HUES64 (cell line): ENCODE measurements at regions not wholly inside any gene's neighbourhood (a gene's known extent, or its start where the extent isn't known, plus 50 kb on each side); places are given as distances from the start of the nearest gene placed in this dataset.

Experiments
- H3K27ac ChIP-seq: 2 replicates; pipeline ENCODE4 v1.7.0; 2013; ENCODE audit warnings: low read depth, low read length, inconsistent platforms
- H3K27me3 ChIP-seq: 2 replicates; pipeline ENCODE4 v1.6.1; 2013; ENCODE audit warnings: mild to moderate bottlenecking, low read length; ENCODE audit not compliant: insufficient read depth
- H3K36me3 ChIP-seq: 2 replicates; pipeline ENCODE4 v1.6.1; 2013; ENCODE audit warnings: mild to moderate bottlenecking, low read length; ENCODE audit not compliant: insufficient read depth
- H3K4me1 ChIP-seq: 2 replicates; pipeline ENCODE4 v1.6.1; 2013; ENCODE audit warnings: mild to moderate bottlenecking, low read length, moderate library complexity; ENCODE audit not compliant: insufficient read depth
- H3K4me3 ChIP-seq: 2 replicates; pipeline ENCODE4 v1.5.1; 2013; ENCODE audit warnings: mild to moderate bottlenecking, low read length, moderate library complexity
- H3K9ac ChIP-seq: 2 replicates; pipeline ENCODE4 v1.6.1; 2013; ENCODE audit warnings: mild to moderate bottlenecking, low read depth, low read length
- H3K9me3 ChIP-seq: 2 replicates; pipeline ENCODE4 v1.6.1; 2013; ENCODE audit warnings: low read depth, low read length; ENCODE audit not compliant: insufficient read depth
- WGBS: fragments of 150-250, 120-280 bp; methylation state at CpG from one replicate; pipeline ENCODE4 v1.1.7; 2013; ENCODE audit warnings: missing lambda C conversion rate; 5-methylcytosine and 5-hydroxymethylcytosine counted together

DNA sequence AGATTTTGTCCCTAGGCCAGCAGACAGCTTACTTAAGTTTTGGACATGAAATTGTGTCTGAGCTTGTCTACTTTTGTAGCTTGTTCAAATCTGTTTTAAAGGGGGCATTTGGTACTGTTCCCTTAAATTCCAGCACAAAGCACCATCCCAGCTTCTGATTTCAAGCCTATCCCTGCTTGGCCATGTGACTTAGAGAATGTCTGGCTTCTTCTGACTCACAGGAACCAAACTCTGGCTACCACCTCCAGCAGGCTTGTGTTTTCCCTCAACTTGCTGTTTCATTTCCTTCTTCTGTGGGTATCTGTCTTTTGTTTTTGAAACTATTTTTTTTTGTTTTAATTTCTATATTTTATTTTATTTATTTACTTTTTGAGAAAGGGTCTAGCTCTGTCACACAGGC, 97.9 kb upstream of the FZD8 start:
- no peak overlapping the region for H3K4me3 ChIP-seq
- H3K9ac ChIP-seq = no peak overlapping the region
- no peaks in the 10 kb centered on the region for H3K27me3 ChIP-seq
- no peaks in the 10 kb centered on the region for H3K36me3 ChIP-seq
- no peak overlapping the region for H3K27ac ChIP-seq
- H3K9me3 ChIP-seq = no peaks in the 10 kb centered on the region
- no peaks in the 10 kb centered on the region for H3K4me1 ChIP-seq

DNA sequence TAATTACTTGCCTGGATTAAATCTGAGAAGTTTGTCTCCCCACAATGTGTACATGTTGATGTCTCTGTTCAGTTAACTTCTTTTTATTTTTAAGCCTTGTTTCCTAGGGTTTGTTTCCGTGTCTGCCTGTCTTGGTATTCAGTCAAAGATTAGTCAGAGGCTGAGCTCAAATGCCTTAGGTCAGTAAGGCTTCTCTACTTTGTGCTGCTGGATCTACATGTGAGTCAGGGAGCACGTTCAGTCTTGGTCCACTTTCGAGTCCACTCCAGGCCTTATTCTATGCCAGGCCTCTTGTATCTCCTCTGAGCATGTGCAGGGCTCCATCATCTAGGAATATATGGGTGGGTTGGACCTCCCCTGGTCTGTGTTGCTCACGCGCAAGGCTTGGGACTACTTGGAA, 93.3 kb upstream of the FZD8 start:
- Histone ChIP-seq H3K4me3 (no peak overlapping the region), H3K9ac (no peak overlapping the region), H3K27me3 (no peaks in the 10 kb centered on the region), H3K4me1 (no peaks in the 10 kb centered on the region), H3K36me3 (no peaks in the 10 kb centered on the region), H3K27ac (no peak overlapping the region), H3K9me3 (no peaks in the 10 kb centered on the region)
- 92% methylated on average over 5 of the region's 5 CpGs for WGBS

DNA sequence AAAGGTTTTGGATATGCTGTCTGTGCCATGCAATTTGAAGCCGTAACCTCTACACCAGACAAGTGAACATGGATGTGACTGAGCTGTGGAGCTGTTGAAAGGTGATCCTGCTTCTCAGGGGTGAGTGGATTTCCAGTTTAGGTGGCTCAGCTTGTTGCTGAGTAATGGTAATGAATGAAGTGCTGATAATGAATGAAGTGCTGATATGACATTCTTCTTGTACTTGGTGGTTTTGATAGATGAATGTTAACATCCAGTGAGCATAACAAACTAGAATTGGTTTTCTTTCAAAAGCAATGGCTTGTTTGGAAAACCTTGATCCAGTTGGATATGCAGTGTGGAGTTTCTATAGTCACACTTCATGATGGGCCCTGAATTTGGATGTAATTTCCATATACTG, 89.7 kb upstream of the FZD8 start:
- Histone ChIP-seq H3K27me3 (no peaks in the 10 kb centered on the region), H3K9me3 (no peaks in the 10 kb centered on the region), H3K9ac (no peak overlapping the region), H3K27ac (no peak overlapping the region), H3K4me3 (no peak overlapping the region), H3K4me1 (no peaks in the 10 kb centered on the region), H3K36me3 (no peaks in the 10 kb centered on the region)
- WGBS = 92% methylated on average over 1 of the region's 1 CpG

DNA sequence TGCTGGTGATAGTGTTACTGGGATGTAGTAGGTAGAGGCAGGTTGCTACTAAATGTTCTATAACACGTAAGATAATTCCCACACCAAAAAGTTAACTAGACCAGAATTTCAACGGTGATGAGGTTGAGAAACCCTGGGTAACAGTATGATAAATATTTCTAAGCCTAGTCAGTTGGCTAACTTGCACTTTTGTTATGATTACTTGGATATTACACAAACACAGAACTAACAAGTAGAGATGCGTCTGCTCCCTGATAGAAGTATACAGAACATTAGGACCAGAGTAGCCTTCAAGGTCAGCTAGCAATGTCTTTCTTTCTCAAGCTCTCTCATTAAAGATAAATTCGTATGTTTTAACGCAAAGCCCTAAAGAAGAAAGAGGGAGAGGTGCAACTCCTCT, 86.2 kb upstream of the FZD8 start:
- Histone ChIP-seq H3K9me3 (no peaks in the 10 kb centered on the region), H3K36me3 (no peaks in the 10 kb centered on the region), H3K4me1 (no peaks in the 10 kb centered on the region), H3K4me3 (no peak overlapping the region), H3K27me3 (no peaks in the 10 kb centered on the region), H3K27ac (no peak overlapping the region), H3K9ac (no peak overlapping the region)
- WGBS = 94% methylated on average over 3 of the region's 5 CpGs

GRCh38 chr10:35726846-35727245, 84.8 kb upstream of the FZD8 start:
- 96% methylated on average over 2 of the region's 2 CpGs for WGBS
- H3K36me3 ChIP-seq = no peaks in the 10 kb centered on the region
- H3K27ac ChIP-seq = no peak overlapping the region
- no peaks in the 10 kb centered on the region for H3K4me1 ChIP-seq
- H3K9ac ChIP-seq = no peak overlapping the region
- H3K4me3 ChIP-seq = no peak overlapping the region
- no peaks in the 10 kb centered on the region for H3K9me3 ChIP-seq
- no peaks in the 10 kb centered on the region for H3K27me3 ChIP-seq

- 96% methylated on average over 5 of the region's 5 CpGs for WGBS
Measured at GRCh38 chr10:35723992-35724391, 81.9 kb upstream of the FZD8 start.

DNA sequence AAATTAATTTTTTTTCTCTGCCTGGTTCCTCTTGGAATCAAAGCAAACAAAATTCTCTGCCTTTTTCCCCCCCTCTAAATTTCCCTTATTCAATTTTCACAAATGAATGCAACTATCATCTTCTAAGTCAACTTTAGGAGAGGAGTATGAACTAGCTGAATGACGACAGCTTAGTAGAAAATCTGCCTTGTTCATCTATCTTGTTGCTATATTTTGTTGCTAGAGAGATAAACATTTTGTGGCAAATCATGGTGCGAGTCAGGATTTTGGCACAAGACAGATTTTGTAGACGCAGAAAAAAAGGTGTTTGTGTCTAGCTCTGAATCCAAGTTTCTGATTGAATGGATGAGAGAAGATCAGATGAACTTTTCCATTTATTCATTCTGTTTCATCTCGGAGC, 81.0 kb upstream of the FZD8 start:
- WGBS = 91% methylated on average over 4 of the region's 4 CpGs
- H3K27ac ChIP-seq = no peak overlapping the region
- no peaks in the 10 kb centered on the region for H3K9me3 ChIP-seq
- no peaks in the 10 kb centered on the region for H3K4me1 ChIP-seq
- no peaks in the 10 kb centered on the region for H3K36me3 ChIP-seq
- no peak overlapping the region for H3K9ac ChIP-seq
- H3K27me3 ChIP-seq = no peaks in the 10 kb centered on the region
- H3K4me3 ChIP-seq = no peak overlapping the region

More at GRCh38 chr10:35723992-35724391, 81.9 kb upstream of the FZD8 start:
- Histone ChIP-seq H3K27ac (no peak overlapping the region), H3K27me3 (no peaks in the 10 kb centered on the region), H3K9ac (no peak overlapping the region), H3K9me3 (no peaks in the 10 kb centered on the region), H3K36me3 (no peaks in the 10 kb centered on the region), H3K4me1 (no peaks in the 10 kb centered on the region), H3K4me3 (no peak overlapping the region)

DNA sequence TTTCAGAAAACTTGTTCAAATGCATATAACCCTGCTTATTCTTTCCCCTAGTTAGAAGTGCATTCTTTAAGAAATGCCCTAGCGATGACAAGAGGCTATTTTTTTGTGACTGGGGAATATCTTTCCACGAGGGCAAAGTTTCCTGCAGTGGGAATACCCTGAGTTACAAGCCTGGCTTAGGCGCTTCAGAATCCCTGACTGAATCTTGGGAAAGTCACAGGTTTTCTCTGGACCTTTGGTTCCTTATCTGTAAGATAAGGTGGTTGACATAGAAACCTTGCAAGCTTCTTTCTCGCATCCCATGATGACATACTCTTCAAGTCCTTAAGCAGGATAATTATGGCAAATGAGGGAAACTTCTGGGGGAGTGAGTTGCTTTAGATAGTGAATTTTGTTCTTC, 80.5 kb upstream of the FZD8 start:
- H3K4me1 ChIP-seq = no peaks in the 10 kb centered on the region
- H3K9ac ChIP-seq = no peak overlapping the region
- H3K27ac ChIP-seq = no peak overlapping the region
- no peaks in the 10 kb centered on the region for H3K27me3 ChIP-seq
- 79% methylated on average over 4 of the region's 4 CpGs for WGBS
- H3K36me3 ChIP-seq = no peaks in the 10 kb centered on the region
- H3K9me3 ChIP-seq = no peaks in the 10 kb centered on the region
- H3K4me3 ChIP-seq = no peak overlapping the region

- 92% methylated on average over 5 of the region's 5 CpGs for WGBS
- no peaks in the 10 kb centered on the region for H3K27me3 ChIP-seq
- no peaks in the 10 kb centered on the region for H3K36me3 ChIP-seq
- no peaks in the 10 kb centered on the region for H3K4me1 ChIP-seq
- H3K4me3 ChIP-seq = no peak overlapping the region
- no peaks in the 10 kb centered on the region for H3K9me3 ChIP-seq
- no peak overlapping the region for H3K27ac ChIP-seq
- H3K9ac ChIP-seq = no peak overlapping the region
Measured at GRCh38 chr10:35722226-35722625, 80.1 kb upstream of the FZD8 start.

- H3K27ac ChIP-seq = no peak overlapping the region
- no peaks in the 10 kb centered on the region for H3K36me3 ChIP-seq
- H3K27me3 ChIP-seq = no peaks in the 10 kb centered on the region
- H3K9me3 ChIP-seq = no peaks in the 10 kb centered on the region
- H3K4me3 ChIP-seq = no peak overlapping the region
- H3K4me1 ChIP-seq = no peaks in the 10 kb centered on the region
- WGBS = 98% methylated on average over 2 of the region's 2 CpGs
- no peak overlapping the region for H3K9ac ChIP-seq
Measured at GRCh38 chr10:35720366-35720765, 78.3 kb upstream of the FZD8 start.

DNA sequence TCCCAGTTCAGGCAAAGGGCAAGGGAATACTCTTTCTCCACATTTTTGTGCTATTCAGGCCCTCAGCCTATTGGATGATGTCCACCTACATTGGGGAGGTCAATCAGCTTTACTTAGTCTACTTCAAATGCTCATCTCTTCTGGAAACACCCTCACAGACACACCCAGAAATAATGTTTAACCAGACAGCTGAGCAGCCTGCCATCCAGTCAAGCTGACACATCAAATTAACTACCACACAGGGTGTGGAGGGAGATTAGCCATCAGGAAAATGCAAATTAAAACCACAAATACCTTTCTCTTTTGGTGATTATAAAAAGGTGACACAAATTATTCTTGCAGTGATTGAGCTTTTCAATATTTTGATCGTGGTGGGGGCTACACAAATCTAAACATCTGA, 74.7 kb upstream of the FZD8 start:
- no peak overlapping the region for H3K27ac ChIP-seq
- H3K9ac ChIP-seq = no peak overlapping the region
- H3K4me1 ChIP-seq = peaks cover 10% of the 10 kb centered on the region
- no peaks in the 10 kb centered on the region; the same call in 1 of the 2 replicates for H3K9me3 ChIP-seq
- no peaks in the 10 kb centered on the region for H3K27me3 ChIP-seq
- no peaks in the 10 kb centered on the region for H3K36me3 ChIP-seq
- 86% methylated on average over 1 of the region's 1 CpG for WGBS
- H3K4me3 ChIP-seq = no peak overlapping the region

DNA sequence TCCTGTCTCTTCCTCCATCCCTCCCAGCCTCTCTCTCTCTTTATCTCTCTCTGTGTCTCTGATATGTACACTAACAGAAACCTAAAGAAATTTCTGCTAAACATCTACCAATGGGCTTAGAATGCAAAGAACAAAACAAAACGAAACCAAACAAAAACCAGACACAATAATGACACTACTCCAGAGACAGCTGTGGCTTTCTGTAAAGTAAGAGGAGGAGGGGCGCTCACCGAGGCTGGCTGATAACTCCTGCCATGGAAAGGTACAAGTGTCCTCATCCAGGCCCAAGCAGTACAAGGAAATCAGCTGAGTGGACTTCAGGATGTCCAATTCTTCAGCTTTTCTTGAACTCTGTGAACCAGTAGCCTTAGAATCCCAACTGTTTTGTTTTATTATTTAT, 70.4 kb upstream of the FZD8 start:
- no peak overlapping the region for H3K4me3 ChIP-seq
- no peaks in the 10 kb centered on the region for H3K36me3 ChIP-seq
- H3K4me1 ChIP-seq = peaks cover 18% of the 10 kb centered on the region
- no peaks in the 10 kb centered on the region; the same call in 1 of the 2 replicates for H3K9me3 ChIP-seq
- no peaks in the 10 kb centered on the region for H3K27me3 ChIP-seq
- WGBS = 83% methylated on average over 3 of the region's 3 CpGs
- H3K9ac ChIP-seq = no peak overlapping the region
- no peak overlapping the region for H3K27ac ChIP-seq
